ENCODE measurements at regions not wholly inside any gene's neighbourhood (a gene's known extent, or its start where the extent isn't known, plus 50 kb on each side); places are given as distances from the start of the nearest gene placed in this dataset.

GRCh38 chr11:106379712-106380111 is 302.2 kb downstream of the AASDHPPT start:
- no peak overlapping the region for H3K4me3 ChIP-seq (ENCODE audit: low read length in 2 of 2)
- no peaks in the 10 kb centered on the region for H3K9me3 ChIP-seq (ENCODE audit: control insufficient read depth in 2 of 2, insufficient read depth in 1 of 2, low read length in 1 of 2)
- no peak for DNase-seq (ENCODE audit: low read depth in 6 of 9, low spot score in 9 of 9)
- no peaks in the 10 kb centered on the region for H3K36me3 ChIP-seq (ENCODE audit: control insufficient read depth in 2 of 2, insufficient read depth in 2 of 2, low read length in 1 of 2)
- no peaks in the 10 kb centered on the region for H3K27me3 ChIP-seq (ENCODE audit: control insufficient read depth in 2 of 2, insufficient read depth in 1 of 2, low read length in 1 of 2)
- H3K27ac ChIP-seq (ENCODE audit: low read depth in 1 of 2, low read length in 1 of 2) = no peak overlapping the region
- 85% methylated on average over 1 of the region's 1 CpG for WGBS
- no peaks in the 10 kb centered on the region for H3K4me1 ChIP-seq (ENCODE audit: control insufficient read depth in 2 of 2, insufficient read depth in 2 of 2, low read length in 2 of 2)

GRCh38 chr11:106381895-106382294 is 304.4 kb downstream of the AASDHPPT start:
- H3K36me3 ChIP-seq (ENCODE audit: control insufficient read depth in 2 of 2, insufficient read depth in 2 of 2, low read length in 1 of 2) = no peaks in the 10 kb centered on the region
- DNase-seq (ENCODE audit: low read depth in 6 of 9, low spot score in 9 of 9) = no peak
- WGBS = 83% methylated on average over 3 of the region's 3 CpGs

GRCh38 chr11:106384429-106384828 is 307.0 kb downstream of the AASDHPPT start:
- Histone ChIP-seq H3K27me3 (ENCODE audit: control insufficient read depth in 2 of 2, insufficient read depth in 1 of 2, low read length in 1 of 2) (no peaks in the 10 kb centered on the region), H3K4me3 (ENCODE audit: low read length in 2 of 2) (no peak overlapping the region), H3K27ac (ENCODE audit: low read depth in 1 of 2, low read length in 1 of 2) (no peak overlapping the region), H3K4me1 (ENCODE audit: control insufficient read depth in 2 of 2, insufficient read depth in 2 of 2, low read length in 2 of 2) (no peaks in the 10 kb centered on the region), H3K9me3 (ENCODE audit: control insufficient read depth in 2 of 2, insufficient read depth in 1 of 2, low read length in 1 of 2) (no peaks in the 10 kb centered on the region), H3K36me3 (ENCODE audit: control insufficient read depth in 2 of 2, insufficient read depth in 2 of 2, low read length in 1 of 2) (no peaks in the 10 kb centered on the region)
- DNase-seq (ENCODE audit: low read depth in 6 of 9, low spot score in 9 of 9) = no peak
- WGBS = 79% methylated on average over 2 of the region's 2 CpGs

More at GRCh38 chr11:106381895-106382294, 304.4 kb downstream of the AASDHPPT start:
- H3K4me1 ChIP-seq (ENCODE audit: control insufficient read depth in 2 of 2, insufficient read depth in 2 of 2, low read length in 2 of 2) = no peaks in the 10 kb centered on the region
- H3K27ac ChIP-seq (ENCODE audit: low read depth in 1 of 2, low read length in 1 of 2) = no peak overlapping the region
- no peak overlapping the region for H3K4me3 ChIP-seq (ENCODE audit: low read length in 2 of 2)
- no peaks in the 10 kb centered on the region for H3K9me3 ChIP-seq (ENCODE audit: control insufficient read depth in 2 of 2, insufficient read depth in 1 of 2, low read length in 1 of 2)
- H3K27me3 ChIP-seq (ENCODE audit: control insufficient read depth in 2 of 2, insufficient read depth in 1 of 2, low read length in 1 of 2) = no peaks in the 10 kb centered on the region

GRCh38 chr11:106386519-106386918 is 309.1 kb downstream of the AASDHPPT start:
- Histone ChIP-seq H3K4me1 (ENCODE audit: control insufficient read depth in 2 of 2, insufficient read depth in 2 of 2, low read length in 2 of 2) (no peaks in the 10 kb centered on the region), H3K27ac (ENCODE audit: low read depth in 1 of 2, low read length in 1 of 2) (no peak overlapping the region), H3K36me3 (ENCODE audit: control insufficient read depth in 2 of 2, insufficient read depth in 2 of 2, low read length in 1 of 2) (no peaks in the 10 kb centered on the region), H3K9me3 (ENCODE audit: control insufficient read depth in 2 of 2, insufficient read depth in 1 of 2, low read length in 1 of 2) (no peaks in the 10 kb centered on the region), H3K27me3 (ENCODE audit: control insufficient read depth in 2 of 2, insufficient read depth in 1 of 2, low read length in 1 of 2) (no peaks in the 10 kb centered on the region), H3K4me3 (ENCODE audit: low read length in 2 of 2) (no peak overlapping the region)
- no peak for DNase-seq (ENCODE audit: low read depth in 6 of 9, low spot score in 9 of 9)
- 90% methylated on average over 2 of the region's 2 CpGs for WGBS

- no peak for DNase-seq (ENCODE audit: low read depth in 6 of 9, low spot score in 9 of 9)
- Histone ChIP-seq H3K4me1 (ENCODE audit: control insufficient read depth in 2 of 2, insufficient read depth in 2 of 2, low read length in 2 of 2) (no peaks in the 10 kb centered on the region), H3K27ac (ENCODE audit: low read depth in 1 of 2, low read length in 1 of 2) (no peak overlapping the region), H3K9me3 (ENCODE audit: control insufficient read depth in 2 of 2, insufficient read depth in 1 of 2, low read length in 1 of 2) (no peaks in the 10 kb centered on the region), H3K36me3 (ENCODE audit: control insufficient read depth in 2 of 2, insufficient read depth in 2 of 2, low read length in 1 of 2) (no peaks in the 10 kb centered on the region), H3K4me3 (ENCODE audit: low read length in 2 of 2) (no peak overlapping the region), H3K27me3 (ENCODE audit: control insufficient read depth in 2 of 2, insufficient read depth in 1 of 2, low read length in 1 of 2) (no peaks in the 10 kb centered on the region)
Measured at GRCh38 chr11:106389101-106389500, 311.6 kb downstream of the AASDHPPT start.

GRCh38 chr11:106390078-106390477 is 312.6 kb downstream of the AASDHPPT start:
- WGBS = 85% methylated on average over 3 of the region's 3 CpGs
- no peaks in the 10 kb centered on the region for H3K4me1 ChIP-seq (ENCODE audit: control insufficient read depth in 2 of 2, insufficient read depth in 2 of 2, low read length in 2 of 2)
- DNase-seq (ENCODE audit: low read depth in 6 of 9, low spot score in 9 of 9) = no peak
- no peak overlapping the region for H3K4me3 ChIP-seq (ENCODE audit: low read length in 2 of 2)
- H3K9me3 ChIP-seq (ENCODE audit: control insufficient read depth in 2 of 2, insufficient read depth in 1 of 2, low read length in 1 of 2) = no peaks in the 10 kb centered on the region
- no peaks in the 10 kb centered on the region for H3K27me3 ChIP-seq (ENCODE audit: control insufficient read depth in 2 of 2, insufficient read depth in 1 of 2, low read length in 1 of 2)
- no peaks in the 10 kb centered on the region for H3K36me3 ChIP-seq (ENCODE audit: control insufficient read depth in 2 of 2, insufficient read depth in 2 of 2, low read length in 1 of 2)
- no peak overlapping the region for H3K27ac ChIP-seq (ENCODE audit: low read depth in 1 of 2, low read length in 1 of 2)

GRCh38 chr11:106391771-106392420 is 314.4 kb downstream of the AASDHPPT start:
- no peak for DNase-seq (ENCODE audit: low read depth in 6 of 9, low spot score in 9 of 9)
- Histone ChIP-seq H3K4me3 (ENCODE audit: low read length in 2 of 2) (no peak overlapping the region), H3K9me3 (ENCODE audit: control insufficient read depth in 2 of 2, insufficient read depth in 1 of 2, low read length in 1 of 2) (no peaks in the 10 kb centered on the region), H3K27ac (ENCODE audit: low read depth in 1 of 2, low read length in 1 of 2) (no peak overlapping the region), H3K36me3 (ENCODE audit: control insufficient read depth in 2 of 2, insufficient read depth in 2 of 2, low read length in 1 of 2) (no peaks in the 10 kb centered on the region), H3K27me3 (ENCODE audit: control insufficient read depth in 2 of 2, insufficient read depth in 1 of 2, low read length in 1 of 2) (no peaks in the 10 kb centered on the region), H3K4me1 (ENCODE audit: control insufficient read depth in 2 of 2, insufficient read depth in 2 of 2, low read length in 2 of 2) (no peaks in the 10 kb centered on the region)
- WGBS = 90% methylated on average over 2 of the region's 2 CpGs

GRCh38 chr11:106395716-106396349 is 318.4 kb downstream of the AASDHPPT start:
- no peak overlapping the region for H3K4me3 ChIP-seq (ENCODE audit: low read length in 2 of 2)
- no peaks in the 10 kb centered on the region for H3K27me3 ChIP-seq (ENCODE audit: control insufficient read depth in 2 of 2, insufficient read depth in 1 of 2, low read length in 1 of 2)
- H3K36me3 ChIP-seq (ENCODE audit: control insufficient read depth in 2 of 2, insufficient read depth in 2 of 2, low read length in 1 of 2) = no peaks in the 10 kb centered on the region
- DNase-seq (ENCODE audit: low read depth in 6 of 9, low spot score in 9 of 9) = no peak
- no peaks in the 10 kb centered on the region for H3K9me3 ChIP-seq (ENCODE audit: control insufficient read depth in 2 of 2, insufficient read depth in 1 of 2, low read length in 1 of 2)
- H3K27ac ChIP-seq (ENCODE audit: low read depth in 1 of 2, low read length in 1 of 2) = no peak overlapping the region
- 95% methylated on average over 10 of the region's 10 CpGs for WGBS
- H3K4me1 ChIP-seq (ENCODE audit: control insufficient read depth in 2 of 2, insufficient read depth in 2 of 2, low read length in 2 of 2) = no peaks in the 10 kb centered on the region

- Histone ChIP-seq H3K27ac (ENCODE audit: low read depth in 1 of 2, low read length in 1 of 2) (no peak overlapping the region), H3K4me1 (ENCODE audit: control insufficient read depth in 2 of 2, insufficient read depth in 2 of 2, low read length in 2 of 2) (no peaks in the 10 kb centered on the region), H3K27me3 (ENCODE audit: control insufficient read depth in 2 of 2, insufficient read depth in 1 of 2, low read length in 1 of 2) (no peaks in the 10 kb centered on the region), H3K9me3 (ENCODE audit: control insufficient read depth in 2 of 2, insufficient read depth in 1 of 2, low read length in 1 of 2) (no peaks in the 10 kb centered on the region), H3K36me3 (ENCODE audit: control insufficient read depth in 2 of 2, insufficient read depth in 2 of 2, low read length in 1 of 2) (no peaks in the 10 kb centered on the region), H3K4me3 (ENCODE audit: low read length in 2 of 2) (no peak overlapping the region)
- DNase-seq (ENCODE audit: low read depth in 6 of 9, low spot score in 9 of 9) = no peak
- WGBS = 79% methylated on average over 9 of the region's 9 CpGs
Measured at GRCh38 chr11:106397787-106398501, 320.5 kb downstream of the AASDHPPT start.
